HEK293 (cell line): ENCODE measurements at regions not wholly inside any gene's neighbourhood (a gene's known extent, or its start where the extent isn't known, plus 50 kb on each side); places are given as distances from the start of the nearest gene placed in this dataset.

Source experiments
- CTCF ChIA-PET: fragments of 350-600 bp; formaldehyde crosslinking; extraction: SDS; loops from one replicate; lab custom pipeline; 2021; ENCODE audit warnings: antibody characterized with exemption; lab: Yijun Ruan, JAX
- POLR2A ChIA-PET: fragments of 300-600 bp; formaldehyde crosslinking; extraction: SDS; loops from one replicate; lab custom pipeline; 2020; ENCODE audit warnings: antibody characterized with exemption, inconsistent platforms; lab: Yijun Ruan, JAX
- H3K27ac ChIP-seq: fragments of 200-500 bp; sonication (Bioruptor generic); 2 replicates; pipeline ENCODE4 v1.5.1; 2014; ENCODE audit warnings: low read depth, low read length, control low read depth, inconsistent platforms; ENCODE audit errors: extremely low read depth
- H3K36me3 ChIP-seq, 2 experiments: fragments of 200-500 bp in 1 of 2; sonication (Bioruptor generic) in 1 of 2; 1 replicate in 1 of 2; 2 replicates in 1 of 2; pipeline ENCODE4 v1.5.1; 2014 to 2017; ENCODE audit warnings: inconsistent platforms in 2 of 2, low read length in 2 of 2; ENCODE audit not compliant: control insufficient read depth in 2 of 2, insufficient read depth in 1 of 2
- H3K4me1 ChIP-seq: fragments of 200-500 bp; sonication (Bioruptor generic); 2 replicates; pipeline ENCODE4 v1.5.1; 2014; ENCODE audit warnings: mild to moderate bottlenecking, low read length, inconsistent platforms; ENCODE audit not compliant: control insufficient read depth, insufficient read depth
- H3K4me3 ChIP-seq: 2 replicates; pipeline ENCODE4 v1.5.1; 2011; ENCODE audit warnings: low read depth, mild to moderate bottlenecking, control low read depth, low read length, moderate library complexity
- H3K9me3 ChIP-seq: fragments of 200-500 bp; sonication (Bioruptor generic); 2 replicates; pipeline ENCODE4 v1.5.1; 2014; ENCODE audit warnings: low read depth, low read length, inconsistent platforms; ENCODE audit not compliant: control insufficient read depth, insufficient read depth
- GLIS1 ChIP-seq: fragments of 450-650 bp; formaldehyde crosslinking; IDR thresholded peaks from 2 replicates; pipeline ENCODE4 v1.5.1; 2016; ENCODE audit warnings: missing biosample characterization, missing genetic modification characterization
- ZFHX2 ChIP-seq: fragments of 450-650 bp; formaldehyde crosslinking; conservative IDR thresholded peaks from 2 replicates; pipeline ENCODE4 v1.5.1; 2016; ENCODE audit warnings: missing biosample characterization, missing genetic modification characterization
- ZFP69B ChIP-seq: fragments of 450-650 bp; formaldehyde crosslinking; IDR thresholded peaks from 2 replicates; pipeline ENCODE4 v1.5.1; 2016; ENCODE audit warnings: missing biosample characterization, missing genetic modification characterization
- ZNF214 ChIP-seq: fragments of 450-650 bp; formaldehyde crosslinking; IDR thresholded peaks from 2 replicates; pipeline ENCODE4 v1.5.1; 2017; ENCODE audit warnings: missing biosample characterization, mild to moderate bottlenecking, missing genetic modification characterization, borderline replicate concordance
- ZNF558 ChIP-seq: fragments of 450-650 bp; formaldehyde crosslinking; IDR thresholded peaks from 2 replicates; pipeline ENCODE4 v1.5.1; 2016; ENCODE audit warnings: missing biosample characterization, missing genetic modification characterization
- ZNF561 ChIP-seq: fragments of 450-650 bp; IDR thresholded peaks from 2 replicates; pipeline ENCODE4 v1.5.1; 2018; ENCODE audit warnings: missing biosample characterization, missing genetic modification characterization, borderline replicate concordance
- ZNF658 ChIP-seq: fragments of 450-650 bp; formaldehyde crosslinking; IDR thresholded peaks from 2 replicates; pipeline ENCODE4; 2016; ENCODE audit warnings: missing biosample characterization, missing genetic modification characterization
- ZNF660 ChIP-seq: fragments of 450-650 bp; IDR thresholded peaks from 2 replicates; pipeline ENCODE4 v1.5.1; 2018; ENCODE audit warnings: missing biosample characterization, mild to moderate bottlenecking, missing genetic modification characterization
- ZNF768 ChIP-seq: fragments of 450-650 bp; formaldehyde crosslinking; IDR thresholded peaks from 2 replicates; pipeline ENCODE4 v1.5.1; 2018; ENCODE audit warnings: missing biosample characterization, mild to moderate bottlenecking, missing genetic modification characterization
- TF ChIP-seq, protein P1 (sequence below): fragments of 450-650 bp; formaldehyde crosslinking; IDR thresholded peaks from 2 replicates; pipeline ENCODE4 v1.5.1; 2016; ENCODE audit warnings: missing biosample characterization, missing genetic modification characterization, low read depth
- TF ChIP-seq, protein P2 (sequence below): fragments of 450-650 bp; formaldehyde crosslinking; IDR thresholded peaks from 2 replicates; pipeline ENCODE4 v1.5.1; 2017; ENCODE audit warnings: missing biosample characterization, missing genetic modification characterization
- TF ChIP-seq, protein P3 (sequence below): fragments of 450-650 bp; formaldehyde crosslinking; IDR thresholded peaks from 2 replicates; pipeline ENCODE4; 2016; ENCODE audit warnings: missing biosample characterization, missing genetic modification characterization
- TF ChIP-seq, protein P4 (sequence below): fragments of 450-650 bp; formaldehyde crosslinking; IDR thresholded peaks from 2 replicates; pipeline ENCODE4 v1.5.1; 2016; ENCODE audit warnings: missing biosample characterization, missing genetic modification characterization, borderline replicate concordance

DNA sequence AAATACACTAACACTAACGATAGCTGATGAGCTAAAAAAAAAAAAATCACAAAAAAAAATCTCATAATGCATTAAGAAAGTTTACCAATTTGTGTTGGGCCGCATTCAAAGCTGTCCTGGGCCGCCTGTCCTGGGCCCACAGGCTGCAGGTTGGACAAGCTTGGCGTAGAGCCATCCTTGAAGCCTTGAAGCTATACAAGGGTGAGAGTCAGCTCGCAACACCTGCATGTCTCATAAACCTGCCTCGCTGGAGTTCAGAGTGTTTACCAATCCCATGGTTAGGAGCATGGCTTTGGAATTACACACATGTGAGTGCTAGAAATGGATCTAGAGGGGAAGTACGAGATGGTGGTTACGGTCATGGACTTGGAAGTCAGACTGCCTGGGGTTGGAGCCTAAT lies 453.7 kb downstream of the INSC start (continued):
- no peak for TF ChIP-seq ZNF561
- TF ChIP-seq, protein P1, sequence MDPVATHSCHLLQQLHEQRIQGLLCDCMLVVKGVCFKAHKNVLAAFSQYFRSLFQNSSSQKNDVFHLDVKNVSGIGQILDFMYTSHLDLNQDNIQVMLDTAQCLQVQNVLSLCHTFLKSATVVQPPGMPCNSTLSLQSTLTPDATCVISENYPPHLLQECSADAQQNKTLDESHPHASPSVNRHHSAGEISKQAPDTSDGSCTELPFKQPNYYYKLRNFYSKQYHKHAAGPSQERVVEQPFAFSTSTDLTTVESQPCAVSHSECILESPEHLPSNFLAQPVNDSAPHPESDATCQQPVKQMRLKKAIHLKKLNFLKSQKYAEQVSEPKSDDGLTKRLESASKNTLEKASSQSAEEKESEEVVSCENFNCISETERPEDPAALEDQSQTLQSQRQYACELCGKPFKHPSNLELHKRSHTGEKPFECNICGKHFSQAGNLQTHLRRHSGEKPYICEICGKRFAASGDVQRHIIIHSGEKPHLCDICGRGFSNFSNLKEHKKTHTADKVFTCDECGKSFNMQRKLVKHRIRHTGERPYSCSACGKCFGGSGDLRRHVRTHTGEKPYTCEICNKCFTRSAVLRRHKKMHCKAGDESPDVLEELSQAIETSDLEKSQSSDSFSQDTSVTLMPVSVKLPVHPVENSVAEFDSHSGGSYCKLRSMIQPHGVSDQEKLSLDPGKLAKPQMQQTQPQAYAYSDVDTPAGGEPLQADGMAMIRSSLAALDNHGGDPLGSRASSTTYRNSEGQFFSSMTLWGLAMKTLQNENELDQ (tag by site-specific recombination) = no peak
- no peak for TF ChIP-seq ZNF214 (tag by site-specific recombination)
- no peak for TF ChIP-seq ZFP69B

DNA sequence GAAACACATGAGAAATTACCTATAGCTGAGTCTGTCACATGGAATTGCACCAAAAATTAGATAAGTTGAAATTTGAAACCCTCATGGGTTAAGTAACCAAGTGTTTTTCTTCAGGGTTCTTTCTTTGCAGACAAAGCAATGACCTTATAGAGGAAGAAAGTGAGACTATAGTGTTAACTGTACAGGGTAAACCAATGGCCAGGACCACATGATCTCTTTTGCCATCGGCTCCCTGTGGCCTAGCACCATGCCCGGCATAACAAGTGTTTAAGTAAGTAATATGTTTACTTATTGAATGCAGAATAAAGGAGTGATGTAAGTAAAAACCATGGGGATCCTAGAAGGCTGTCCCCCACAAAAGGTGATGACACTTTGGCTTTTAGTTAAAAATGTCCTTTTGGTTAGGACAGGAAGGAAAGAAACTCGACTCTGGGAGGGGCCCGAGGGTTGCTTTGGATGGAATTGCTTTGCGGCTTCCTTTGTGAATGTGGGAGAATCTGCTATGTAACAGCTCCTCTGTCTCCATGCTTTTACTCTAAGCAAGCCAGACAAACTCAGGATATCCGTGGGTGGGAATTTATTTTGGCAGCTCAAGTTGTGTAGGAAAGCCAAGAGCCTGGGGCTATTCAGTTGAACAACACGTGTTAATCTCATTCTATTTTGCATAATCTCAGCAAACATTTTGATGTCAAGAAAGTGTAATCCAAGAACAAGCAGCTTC lies 454.7 kb downstream of the INSC start:
- TF ChIP-seq, protein P2, sequence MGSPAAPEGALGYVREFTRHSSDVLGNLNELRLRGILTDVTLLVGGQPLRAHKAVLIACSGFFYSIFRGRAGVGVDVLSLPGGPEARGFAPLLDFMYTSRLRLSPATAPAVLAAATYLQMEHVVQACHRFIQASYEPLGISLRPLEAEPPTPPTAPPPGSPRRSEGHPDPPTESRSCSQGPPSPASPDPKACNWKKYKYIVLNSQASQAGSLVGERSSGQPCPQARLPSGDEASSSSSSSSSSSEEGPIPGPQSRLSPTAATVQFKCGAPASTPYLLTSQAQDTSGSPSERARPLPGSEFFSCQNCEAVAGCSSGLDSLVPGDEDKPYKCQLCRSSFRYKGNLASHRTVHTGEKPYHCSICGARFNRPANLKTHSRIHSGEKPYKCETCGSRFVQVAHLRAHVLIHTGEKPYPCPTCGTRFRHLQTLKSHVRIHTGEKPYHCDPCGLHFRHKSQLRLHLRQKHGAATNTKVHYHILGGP (tag by site-specific recombination) = 0 out of 2 replicates have a peak, but pooled peaks have one; percentile 21
- TF ChIP-seq ZNF558 (tag by site-specific recombination) (no peak), ZFHX2 (tag by site-specific recombination) (peak; percentile 54), GLIS1 (no peak), ZNF658 (tag by site-specific recombination) (no peak)
- TF ChIP-seq, protein P3, sequence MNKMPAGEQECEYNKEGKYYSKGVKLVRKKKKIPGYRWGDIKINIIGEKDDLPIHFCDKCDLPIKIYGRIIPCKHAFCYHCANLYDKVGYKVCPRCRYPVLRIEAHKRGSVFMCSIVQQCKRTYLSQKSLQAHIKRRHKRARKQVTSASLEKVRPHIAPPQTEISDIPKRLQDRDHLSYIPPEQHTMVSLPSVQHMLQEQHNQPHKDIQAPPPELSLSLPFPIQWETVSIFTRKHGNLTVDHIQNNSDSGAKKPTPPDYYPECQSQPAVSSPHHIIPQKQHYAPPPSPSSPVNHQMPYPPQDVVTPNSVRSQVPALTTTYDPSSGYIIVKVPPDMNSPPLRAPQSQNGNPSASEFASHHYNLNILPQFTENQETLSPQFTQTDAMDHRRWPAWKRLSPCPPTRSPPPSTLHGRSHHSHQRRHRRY = no peak
- Histone ChIP-seq H3K27ac (no peak overlapping the region), H3K4me3 (no peak overlapping the region), H3K4me1 (peaks cover 4% of the 10 kb centered on the region; the same call in 1 of the 2 replicates), H3K36me3 (no peaks in the 10 kb centered on the region), H3K9me3 (no peaks in the 10 kb centered on the region)
- POLR2A ChIA-PET = no interaction called here
- CTCF ChIA-PET = interaction anchor here (0.6 to 1.4 kb wide), 2 partner anchors 164 to 242 kb away, joined by 3 read pairs; no protein-coding TSS in a partner anchor

DNA sequence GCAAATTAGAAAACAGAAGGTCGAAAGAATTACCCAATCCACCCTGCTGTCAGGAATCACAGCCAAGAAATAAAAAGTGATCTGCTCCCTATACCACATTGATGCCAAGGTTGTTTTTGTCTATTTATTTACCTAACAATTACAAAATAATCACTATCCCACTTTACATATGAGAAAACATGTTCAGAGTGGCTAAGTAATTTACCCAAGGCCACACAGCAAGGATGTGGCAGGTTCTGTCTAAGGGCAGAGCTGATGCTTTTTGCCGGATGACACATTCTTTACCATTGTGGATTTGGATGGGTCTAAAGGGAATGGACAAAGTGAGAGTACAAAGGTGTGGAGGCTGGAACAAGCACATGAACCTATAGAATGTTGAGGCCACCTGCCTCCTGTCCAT lies 460.7 kb downstream of the INSC start:
- Histone ChIP-seq H3K4me3 (no peak overlapping the region), H3K4me1 (no peaks in the 10 kb centered on the region), H3K36me3 (no peaks in the 10 kb centered on the region), H3K9me3 (no peaks in the 10 kb centered on the region), H3K27ac (no peak overlapping the region)
- CTCF ChIA-PET = no interaction called here
- POLR2A ChIA-PET = no interaction called here
- no peak for TF ChIP-seq ZNF660 (tag by site-specific recombination)
- TF ChIP-seq, protein P4, sequence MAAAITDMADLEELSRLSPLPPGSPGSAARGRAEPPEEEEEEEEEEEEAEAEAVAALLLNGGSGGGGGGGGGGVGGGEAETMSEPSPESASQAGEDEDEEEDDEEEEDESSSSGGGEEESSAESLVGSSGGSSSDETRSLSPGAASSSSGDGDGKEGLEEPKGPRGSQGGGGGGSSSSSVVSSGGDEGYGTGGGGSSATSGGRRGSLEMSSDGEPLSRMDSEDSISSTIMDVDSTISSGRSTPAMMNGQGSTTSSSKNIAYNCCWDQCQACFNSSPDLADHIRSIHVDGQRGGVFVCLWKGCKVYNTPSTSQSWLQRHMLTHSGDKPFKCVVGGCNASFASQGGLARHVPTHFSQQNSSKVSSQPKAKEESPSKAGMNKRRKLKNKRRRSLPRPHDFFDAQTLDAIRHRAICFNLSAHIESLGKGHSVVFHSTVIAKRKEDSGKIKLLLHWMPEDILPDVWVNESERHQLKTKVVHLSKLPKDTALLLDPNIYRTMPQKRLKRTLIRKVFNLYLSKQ (tag by site-specific recombination) = no peak
- 0 out of 2 replicates have a peak, but pooled peaks have one; percentile 35 for TF ChIP-seq ZNF768 (tag by site-specific recombination)
- TF ChIP-seq, all 188 proteins: peak for 1
